ENCODE measurements at regions not wholly inside any gene's neighbourhood (a gene's known extent, or its start where the extent isn't known, plus 50 kb on each side); places are given as distances from the start of the nearest gene placed in this dataset.

DNA sequence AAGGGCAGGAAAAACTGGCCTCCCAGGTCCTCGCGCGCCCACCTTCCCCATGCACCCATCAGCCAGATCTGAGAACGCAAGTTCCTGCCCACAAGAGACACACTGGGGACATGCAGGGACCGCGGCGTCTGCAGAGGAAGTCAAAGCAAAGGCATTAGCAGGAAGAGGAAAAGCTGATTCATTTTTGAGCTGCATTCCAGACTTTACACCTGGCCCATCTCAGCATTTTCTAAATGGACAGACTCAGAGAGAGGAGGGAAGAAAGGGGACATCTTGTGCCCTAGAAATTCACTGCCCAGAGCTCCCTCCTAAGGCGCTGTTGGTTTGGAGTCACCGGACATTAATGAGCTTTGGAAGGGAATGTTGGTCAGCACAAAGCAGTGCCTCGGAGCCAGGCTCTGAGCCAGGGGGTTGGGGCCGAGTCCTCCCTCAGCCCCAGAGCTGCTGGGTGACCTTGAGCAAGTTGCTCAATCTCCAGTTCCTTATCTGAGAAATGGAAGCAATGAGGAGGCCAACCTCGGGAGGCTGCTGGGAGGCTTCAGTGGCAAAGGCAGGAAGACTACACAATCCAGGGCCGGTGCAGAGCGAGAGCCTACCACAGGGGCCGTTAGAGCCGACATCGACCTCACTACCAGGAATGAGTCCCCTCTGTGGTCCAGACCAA is 150.5 kb upstream of the IQSEC1 start:
- Histone ChIP-seq H3K27ac (ENCODE audit: low read depth, low read length, poor library complexity, severe bottlenecking) (no peak overlapping the region), H3K9me3 (ENCODE audit: low read length) (no peaks in the 10 kb centered on the region), H3K9me2 (ENCODE audit: insufficient read depth, low read length) (no peaks in the 10 kb centered on the region), H3K4me1 (ENCODE audit: insufficient read depth, low read length, poor library complexity, severe bottlenecking) (no peaks in the 10 kb centered on the region), H3K4me2 (ENCODE audit: low read length) (no peak overlapping the region), H3K79me2 (ENCODE audit: insufficient read depth, low read depth, low read length) (no peaks in the 10 kb centered on the region), H3K4me3 (ENCODE audit: low read depth, low read length, poor library complexity, severe bottlenecking) (no peak overlapping the region), H2AFZ (ENCODE audit: low read length) (no peak overlapping the region), H4K20me1 (ENCODE audit: insufficient read depth, low read length) (no peaks in the 10 kb centered on the region), H3K36me3 (ENCODE audit: insufficient read depth, low read length) (no peaks in the 10 kb centered on the region)
- ChIA-PET CTCF (ENCODE audit: unreplicated experiment) (interaction anchor here (0.5 kb wide), 1 partner anchor 38 kb away, joined by 7 read pairs; no protein-coding TSS in a partner anchor), POLR2A (interaction anchor here (1.3 to 1.4 kb wide), 2 partner anchors 11 to 38 kb away, joined by 3 to 4 read pairs; no protein-coding TSS in a partner anchor)
- no TSS peak for BruUV-seq (replicated peaks)
- intact Hi-C loops (cut with micrococcal nuclease; ENCODE audit: unreplicated experiment), result no loop called here
- TF ChIP-seq, protein P1, sequence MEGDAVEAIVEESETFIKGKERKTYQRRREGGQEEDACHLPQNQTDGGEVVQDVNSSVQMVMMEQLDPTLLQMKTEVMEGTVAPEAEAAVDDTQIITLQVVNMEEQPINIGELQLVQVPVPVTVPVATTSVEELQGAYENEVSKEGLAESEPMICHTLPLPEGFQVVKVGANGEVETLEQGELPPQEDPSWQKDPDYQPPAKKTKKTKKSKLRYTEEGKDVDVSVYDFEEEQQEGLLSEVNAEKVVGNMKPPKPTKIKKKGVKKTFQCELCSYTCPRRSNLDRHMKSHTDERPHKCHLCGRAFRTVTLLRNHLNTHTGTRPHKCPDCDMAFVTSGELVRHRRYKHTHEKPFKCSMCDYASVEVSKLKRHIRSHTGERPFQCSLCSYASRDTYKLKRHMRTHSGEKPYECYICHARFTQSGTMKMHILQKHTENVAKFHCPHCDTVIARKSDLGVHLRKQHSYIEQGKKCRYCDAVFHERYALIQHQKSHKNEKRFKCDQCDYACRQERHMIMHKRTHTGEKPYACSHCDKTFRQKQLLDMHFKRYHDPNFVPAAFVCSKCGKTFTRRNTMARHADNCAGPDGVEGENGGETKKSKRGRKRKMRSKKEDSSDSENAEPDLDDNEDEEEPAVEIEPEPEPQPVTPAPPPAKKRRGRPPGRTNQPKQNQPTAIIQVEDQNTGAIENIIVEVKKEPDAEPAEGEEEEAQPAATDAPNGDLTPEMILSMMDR (conservative IDR thresholded peaks at IDR 0.05; ENCODE audit: low read length), result no peak
- TF ChIP-seq EZH2phosphoT487 (IDR thresholded peaks at IDR 0.05; ENCODE audit: borderline replicate concordance, low read depth, low read length), result no peak
- no peak for DNase-seq (ENCODE audit: low spot score)

DNA sequence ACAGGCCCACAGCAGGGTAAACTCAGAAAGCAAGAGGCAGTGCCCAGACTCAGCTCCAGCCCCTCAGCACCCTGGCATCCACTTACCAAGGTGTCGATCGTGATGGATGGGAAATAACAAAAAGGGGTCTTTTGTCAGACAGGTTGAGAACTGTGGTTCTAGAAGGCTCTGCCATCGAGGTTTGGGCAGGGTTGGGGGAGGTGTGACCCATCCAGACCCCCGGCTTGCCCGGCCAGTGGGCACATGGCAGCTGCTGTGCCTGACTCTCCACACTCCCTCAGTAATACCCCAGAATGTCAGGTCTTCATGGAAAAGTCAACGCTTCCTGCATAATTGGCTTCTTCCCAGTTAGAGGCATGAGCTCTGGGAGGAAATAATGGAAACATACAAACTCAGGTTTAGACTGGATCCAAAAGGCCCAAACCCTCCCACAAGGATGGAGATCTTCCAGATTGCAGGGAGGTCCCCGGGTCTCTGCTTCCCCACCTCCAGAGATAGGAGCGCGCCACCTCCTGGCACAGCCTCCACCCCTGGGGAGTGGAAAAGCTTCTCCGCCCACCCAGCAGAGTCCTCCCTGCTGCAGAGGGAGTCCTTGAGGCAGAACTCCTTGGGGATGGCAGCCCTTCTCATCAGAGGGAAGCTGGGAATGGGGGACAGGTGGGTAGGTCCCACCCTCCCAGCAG is 149.8 kb upstream of the IQSEC1 start:
- ChIA-PET POLR2A (interaction anchor here (1.3 to 1.4 kb wide), 2 partner anchors 11 to 39 kb away, joined by 3 to 4 read pairs; no protein-coding TSS in a partner anchor), CTCF (ENCODE audit: unreplicated experiment) (no interaction called here)
- intact Hi-C loops (cut with micrococcal nuclease; ENCODE audit: unreplicated experiment), result no loop called here
- no peak for DNase-seq (ENCODE audit: low spot score)
- H3K27ac ChIP-seq (ENCODE audit: low read depth, low read length, poor library complexity, severe bottlenecking), result no peak overlapping the region
- no peak overlapping the region for H3K4me2 ChIP-seq (ENCODE audit: low read length)
- H3K4me3 ChIP-seq (ENCODE audit: low read depth, low read length, poor library complexity, severe bottlenecking), result no peak overlapping the region
- H3K9me2 ChIP-seq (ENCODE audit: insufficient read depth, low read length), result no peaks in the 10 kb centered on the region
- BruUV-seq (replicated peaks), result no TSS peak
- TF ChIP-seq EZH2phosphoT487 (IDR thresholded peaks at IDR 0.05; ENCODE audit: borderline replicate concordance, low read depth, low read length), result no peak
- TF ChIP-seq, protein P1 (conservative IDR thresholded peaks at IDR 0.05; ENCODE audit: low read length), result no peak
- no peaks in the 10 kb centered on the region for H3K36me3 ChIP-seq (ENCODE audit: insufficient read depth, low read length)
- H2AFZ ChIP-seq (ENCODE audit: low read length), result no peak overlapping the region
- H3K9me3 ChIP-seq (ENCODE audit: low read length), result no peaks in the 10 kb centered on the region
- no peaks in the 10 kb centered on the region for H4K20me1 ChIP-seq (ENCODE audit: insufficient read depth, low read length)
- H3K4me1 ChIP-seq (ENCODE audit: insufficient read depth, low read length, poor library complexity, severe bottlenecking), result no peaks in the 10 kb centered on the region
- H3K79me2 ChIP-seq (ENCODE audit: insufficient read depth, low read depth, low read length), result no peaks in the 10 kb centered on the region

DNA sequence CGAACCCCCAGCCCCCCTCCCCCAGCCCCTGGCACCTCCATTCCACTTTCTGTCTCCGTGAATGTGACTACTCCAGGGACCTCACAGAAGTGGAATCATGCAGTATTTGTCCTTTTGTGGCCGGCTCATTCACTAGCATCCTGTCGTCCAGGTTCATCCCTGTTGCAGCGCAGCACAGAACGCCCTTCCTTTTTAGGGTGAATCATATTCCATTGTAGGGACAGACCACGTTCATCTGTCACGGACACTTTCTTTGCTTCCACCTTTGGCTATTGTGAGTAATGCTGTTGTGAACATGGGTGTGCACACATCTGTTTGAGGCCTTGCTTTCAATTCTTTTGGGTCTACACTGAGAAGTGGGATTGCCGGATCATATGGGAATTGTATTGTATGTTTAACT is 148.9 kb upstream of the IQSEC1 start:
- intact Hi-C loops (cut with micrococcal nuclease; ENCODE audit: unreplicated experiment), result no loop called here
- Histone ChIP-seq H3K4me1 (ENCODE audit: insufficient read depth, low read length, poor library complexity, severe bottlenecking) (no peaks in the 10 kb centered on the region), H3K79me2 (ENCODE audit: insufficient read depth, low read depth, low read length) (no peaks in the 10 kb centered on the region), H3K9me3 (ENCODE audit: low read length) (no peaks in the 10 kb centered on the region), H2AFZ (ENCODE audit: low read length) (no peak overlapping the region), H3K4me3 (ENCODE audit: low read depth, low read length, poor library complexity, severe bottlenecking) (no peak overlapping the region), H4K20me1 (ENCODE audit: insufficient read depth, low read length) (no peaks in the 10 kb centered on the region), H3K4me2 (ENCODE audit: low read length) (no peak overlapping the region), H3K27ac (ENCODE audit: low read depth, low read length, poor library complexity, severe bottlenecking) (no peak overlapping the region), H3K36me3 (ENCODE audit: insufficient read depth, low read length) (no peaks in the 10 kb centered on the region), H3K9me2 (ENCODE audit: insufficient read depth, low read length) (no peaks in the 10 kb centered on the region)
- CTCF ChIA-PET (ENCODE audit: unreplicated experiment), result no interaction called here
- TF ChIP-seq EZH2phosphoT487 (IDR thresholded peaks at IDR 0.05; ENCODE audit: borderline replicate concordance, low read depth, low read length), result no peak
- TF ChIP-seq, protein P1 (conservative IDR thresholded peaks at IDR 0.05; ENCODE audit: low read length), result no peak
- no peak for DNase-seq (ENCODE audit: low spot score)
- no TSS peak for BruUV-seq (replicated peaks)
- POLR2A ChIA-PET, result no interaction called here

All from OCI-LY7 (cell line).